TTC549 (cell line): ENCODE measurements at regions not wholly inside any gene's neighbourhood (a gene's known extent, or its start where the extent isn't known, plus 50 kb on each side); places are given as distances from the start of the nearest gene placed in this dataset.
"Not testable (repeated sequence)": the region's sequence is repeated elsewhere in the genome, so short reads cannot be mapped to it uniquely, and the experiment has no call there.

Source experiments
- FAIRE-seq: peaks from 2 replicates; lab custom pipeline; 2012; peaks lifted over from hg19 to GRCh38; lab: Jason Lieb, UNC

GRCh38 chr3:66633402-66634381 lies 132.9 kb upstream of the LRIG1 start:
- FAIRE-seq, result no peak

GRCh38 chr3:66638717-66639116 lies 137.9 kb upstream of the LRIG1 start:
- no peak for FAIRE-seq

GRCh38 chr3:66639809-66640356 lies 139.1 kb upstream of the LRIG1 start:
- no peak for FAIRE-seq

GRCh38 chr3:66642019-66642418 lies 141.2 kb upstream of the LRIG1 start:
- FAIRE-seq, result no peak

- FAIRE-seq, result no peak
Measured at GRCh38 chr3:66642484-66642883, 141.7 kb upstream of the LRIG1 start.

- FAIRE-seq, result no peak
Measured at GRCh38 chr3:66644549-66644948, 143.7 kb upstream of the LRIG1 start.

GRCh38 chr3:66648975-66649374 lies 148.2 kb upstream of the LRIG1 start:
- FAIRE-seq, result no peak

- FAIRE-seq, result not testable (repeated sequence)
Measured at GRCh38 chr3:66651520-66651919, 150.7 kb upstream of the LRIG1 start.

GRCh38 chr3:66652100-66652499 lies 151.3 kb upstream of the LRIG1 start:
- FAIRE-seq, result not testable (repeated sequence)

GRCh38 chr3:66655044-66655443 lies 154.2 kb upstream of the LRIG1 start:
- no peak for FAIRE-seq

GRCh38 chr3:66655671-66656070 lies 154.8 kb upstream of the LRIG1 start:
- FAIRE-seq, result no peak

- FAIRE-seq, result no peak
Measured at GRCh38 chr3:66656609-66657008, 155.8 kb upstream of the LRIG1 start.

GRCh38 chr3:66659056-66659455 lies 158.2 kb upstream of the LRIG1 start:
- no peak for FAIRE-seq

- no peak for FAIRE-seq
Measured at GRCh38 chr3:66661628-66662027, 160.8 kb upstream of the LRIG1 start.

- no peak for FAIRE-seq
Measured at GRCh38 chr3:66662894-66663293, 162.1 kb upstream of the LRIG1 start.

GRCh38 chr3:66665021-66665695 lies 164.3 kb upstream of the LRIG1 start:
- FAIRE-seq, result no peak

GRCh38 chr3:66666362-66666761 lies 165.5 kb upstream of the LRIG1 start:
- FAIRE-seq, result no peak

GRCh38 chr3:66667263-66667662 lies 166.4 kb upstream of the LRIG1 start:
- FAIRE-seq, result no peak

GRCh38 chr3:66671291-66671690 lies 170.5 kb upstream of the LRIG1 start:
- FAIRE-seq, result no peak

GRCh38 chr3:66672830-66673229 lies 172.0 kb upstream of the LRIG1 start:
- FAIRE-seq, result no peak

GRCh38 chr3:66673293-66673692 lies 172.5 kb upstream of the LRIG1 start:
- FAIRE-seq, result no peak

- FAIRE-seq, result no peak
Measured at GRCh38 chr3:66675366-66675765, 174.5 kb upstream of the LRIG1 start.
